Fibroblast of skin of left quadriceps (primary cell): ENCODE measurements at regions not wholly inside any gene's neighbourhood (a gene's known extent, or its start where the extent isn't known, plus 50 kb on each side); places are given as distances from the start of the nearest gene placed in this dataset.

ENCODE experiments used
- DNase-seq, 2 experiments: peaks; one replicate each; pipeline ENCODE4 v3.0.0-alpha.2; 2013; ENCODE audit warnings: low read depth in 2 of 2

DNA sequence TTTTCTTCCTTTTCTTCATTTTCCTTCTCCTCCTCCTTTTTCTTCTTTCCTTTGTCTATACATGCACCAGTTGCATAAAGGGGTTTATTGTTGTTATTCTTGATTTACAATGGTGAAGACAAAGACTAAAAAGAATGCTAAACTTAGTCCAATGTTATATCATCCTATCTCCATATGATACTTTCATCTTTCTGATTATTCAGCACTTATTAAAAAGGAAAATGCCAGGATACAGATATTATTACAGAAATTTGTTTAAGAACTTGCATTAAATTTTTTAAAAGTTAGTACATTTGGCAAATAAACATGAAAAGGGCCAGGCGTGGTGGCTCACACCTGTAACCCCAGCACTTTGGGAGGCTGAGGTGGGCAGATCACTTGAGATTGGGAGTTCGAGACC lies 1074.9 kb downstream of the EFNA5 start:
- DNase-seq, result no peak

GRCh38 chr5:106584268-106584667 lies 1086.5 kb downstream of the EFNA5 start:
- DNase-seq, result no peak

DNA sequence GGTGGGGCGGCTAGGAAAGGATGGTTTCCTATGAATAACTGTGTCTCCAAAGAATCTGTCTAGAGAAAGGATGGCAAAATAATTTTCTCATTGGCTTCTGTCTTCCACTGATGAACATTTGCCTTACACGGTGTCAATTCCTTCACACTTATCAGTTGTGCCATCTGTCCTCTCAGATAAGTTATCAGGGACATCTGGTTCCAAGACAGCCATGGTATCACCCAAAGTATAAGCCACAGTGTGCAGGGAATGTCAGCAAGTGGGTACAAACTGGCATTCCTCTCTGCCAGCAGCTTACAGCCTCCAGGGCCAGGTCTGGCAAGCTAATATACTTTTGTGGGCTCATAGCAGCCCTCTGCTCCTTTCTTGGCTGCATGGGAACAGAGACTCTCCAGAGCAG lies 1092.0 kb downstream of the EFNA5 start:
- DNase-seq, result no peak

DNA sequence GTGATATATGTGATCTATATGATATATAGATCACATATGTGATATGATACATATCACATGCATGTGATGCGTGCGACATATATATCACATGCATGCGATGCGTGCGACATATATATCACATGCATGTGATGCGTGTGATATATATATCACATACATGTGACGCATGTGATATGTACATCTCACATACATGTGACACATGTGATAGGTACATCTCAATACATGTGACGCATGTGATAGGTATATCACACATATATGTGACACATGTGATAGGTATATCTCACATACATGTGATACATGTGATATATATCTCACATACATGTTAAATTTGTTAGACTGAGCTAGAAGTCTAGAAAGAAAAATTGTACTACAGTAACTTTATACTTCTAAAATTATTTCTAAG lies 1095.9 kb downstream of the EFNA5 start:
- no peak for DNase-seq

DNA sequence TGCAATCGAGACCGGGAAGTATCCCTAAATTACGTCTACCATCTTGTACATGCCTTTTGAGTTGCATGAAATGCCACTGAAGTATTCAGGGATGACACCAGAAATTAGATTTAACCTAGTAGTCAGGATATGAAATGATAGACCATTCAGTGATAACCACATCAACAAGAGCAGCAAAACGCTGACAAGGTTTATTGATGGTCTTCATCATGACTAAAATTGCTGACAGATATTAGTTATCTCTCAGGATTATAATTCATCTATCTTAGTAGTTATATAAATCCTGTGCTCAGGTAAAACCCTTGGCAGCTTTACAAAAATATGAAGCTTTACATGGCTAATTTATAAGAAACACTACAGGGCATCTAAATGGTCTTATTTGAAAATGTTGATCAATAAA lies 1104.7 kb downstream of the EFNA5 start:
- no peak for DNase-seq

DNA sequence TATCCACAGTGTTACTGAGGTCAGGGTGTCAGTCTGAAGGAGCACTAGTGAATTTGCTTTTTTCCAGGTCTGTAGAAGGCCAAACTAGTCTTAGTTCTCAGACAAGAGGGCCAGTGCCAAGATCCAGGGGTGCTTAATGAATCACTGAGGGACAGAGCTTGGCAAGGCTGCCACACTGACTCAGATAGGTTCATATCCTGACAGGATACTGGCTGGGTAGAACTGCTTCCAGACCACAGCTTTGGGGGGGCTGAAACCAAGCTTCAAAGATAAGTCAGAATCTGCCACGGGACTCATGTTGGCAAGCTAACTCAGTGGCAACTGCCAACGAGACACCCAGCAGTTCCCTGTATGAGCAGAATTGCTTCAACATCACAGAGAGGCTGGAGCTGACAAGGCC lies 1125.4 kb downstream of the EFNA5 start:
- DNase-seq, result no peak

DNA sequence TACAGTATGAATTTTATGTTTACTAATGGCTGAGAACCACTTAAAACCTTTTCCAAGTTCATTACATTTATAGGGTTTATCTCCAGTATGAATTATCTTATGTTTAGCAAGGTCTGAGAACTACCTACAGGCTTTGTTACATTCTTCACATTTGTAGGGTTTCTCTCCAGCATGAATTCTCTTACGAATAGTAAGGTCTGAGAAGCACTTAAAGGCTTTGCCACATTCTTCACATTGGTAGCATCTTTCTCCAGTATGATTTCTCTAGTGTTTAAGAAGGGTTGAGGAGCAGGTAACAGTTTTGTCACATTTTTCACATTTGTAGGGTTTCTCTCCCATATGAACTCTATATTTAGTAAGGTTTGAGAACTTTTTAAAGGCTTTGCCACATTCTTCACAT lies 1127.4 kb downstream of the EFNA5 start:
- DNase-seq, result no peak

DNA sequence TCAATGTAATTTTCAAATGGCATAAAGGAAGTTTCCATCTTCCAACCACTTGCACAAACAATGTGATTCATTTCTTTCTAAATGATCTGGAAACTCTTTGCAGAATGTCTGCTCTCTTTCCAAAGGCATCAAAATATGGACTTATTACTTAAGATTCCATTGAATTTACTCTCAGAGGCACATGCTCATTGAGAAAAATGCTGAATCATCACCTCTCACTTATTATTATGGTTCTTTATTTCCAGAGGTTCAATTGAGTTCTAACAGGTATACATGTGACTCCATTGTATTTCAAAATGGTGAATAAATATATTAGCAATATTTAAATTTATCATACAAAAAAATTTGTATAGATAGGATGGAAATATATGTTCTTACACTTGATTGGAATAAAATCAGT lies 1140.6 kb downstream of the EFNA5 start:
- DNase-seq, result no peak

DNA sequence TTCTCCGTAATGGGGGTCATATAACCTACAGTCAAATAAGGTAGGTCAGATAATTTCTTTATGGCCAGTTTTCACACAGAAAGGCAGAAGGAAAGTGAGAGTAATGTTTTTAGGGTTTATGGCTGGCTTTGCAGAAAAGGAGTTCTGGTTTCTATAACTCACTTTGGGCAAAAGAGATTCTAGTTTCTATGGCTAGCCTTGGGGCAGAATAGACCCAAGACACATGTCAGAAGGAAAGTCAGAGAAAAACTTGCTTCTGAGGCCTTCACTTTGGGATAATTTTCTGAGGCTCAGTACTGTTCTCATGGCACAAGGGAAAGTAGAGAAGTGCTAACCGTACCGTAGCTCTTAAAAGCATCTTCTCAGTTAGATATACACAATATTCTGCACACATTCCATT lies 1145.3 kb downstream of the EFNA5 start:
- no peak for DNase-seq

DNA sequence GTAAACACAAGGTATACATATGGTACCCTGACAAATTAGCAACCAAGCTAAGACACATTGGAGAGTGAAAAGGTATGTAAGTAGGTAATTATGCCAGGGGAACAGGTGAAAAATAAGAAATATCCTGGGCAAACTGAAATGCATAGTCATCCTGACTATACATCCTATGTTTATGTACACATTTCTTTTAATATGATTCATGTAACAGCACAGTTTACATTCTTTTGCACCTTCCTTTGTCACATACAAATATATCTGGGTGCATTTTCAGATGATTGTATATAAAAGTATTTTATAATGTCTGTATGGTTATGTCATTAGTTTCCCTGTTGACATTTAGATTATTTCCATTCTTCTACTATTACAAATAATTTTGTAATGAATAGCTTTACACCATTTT lies 1146.9 kb downstream of the EFNA5 start:
- DNase-seq, result no peak

DNA sequence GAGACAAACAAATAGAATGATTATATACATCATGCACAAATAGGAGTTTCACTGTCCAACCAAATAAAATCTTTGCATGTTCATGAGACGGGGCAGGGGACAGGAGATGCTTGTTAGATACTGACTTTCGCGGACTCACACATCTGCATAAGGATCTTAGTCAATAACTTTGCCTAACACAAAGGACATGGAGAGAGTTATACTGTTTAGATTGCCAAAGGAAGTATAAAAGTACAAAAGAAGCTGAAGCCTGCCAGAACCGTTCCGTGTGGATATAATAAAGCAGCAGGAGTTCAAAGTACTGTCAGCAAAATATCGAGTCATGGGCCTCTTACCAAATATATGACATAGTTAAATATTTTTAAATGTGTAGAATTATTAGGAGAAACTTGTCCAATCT lies 1148.4 kb downstream of the EFNA5 start:
- peak; percentile 7 to 14 for DNase-seq

DNA sequence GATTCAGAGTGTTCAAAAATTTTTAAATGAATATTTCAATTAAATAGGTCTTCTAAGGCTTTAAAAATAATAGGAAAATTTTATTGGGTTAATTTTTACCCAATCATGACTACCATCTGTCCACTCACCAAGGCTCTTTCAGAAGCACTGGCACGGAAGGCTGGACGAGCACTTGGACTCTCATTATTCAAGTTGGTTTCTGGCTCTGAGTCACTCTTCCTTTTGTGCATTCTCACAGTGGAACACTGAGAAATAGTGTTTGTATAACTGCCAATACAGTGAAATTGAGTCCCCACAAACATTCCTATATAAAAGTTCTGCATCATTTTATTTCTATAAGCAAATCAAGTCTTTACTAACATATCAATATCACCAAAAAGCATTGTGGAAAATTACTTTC lies 1149.0 kb downstream of the EFNA5 start:
- DNase-seq, result peak; percentile 27 to 30

GRCh38 chr5:106510321-106510720 lies 1160.4 kb downstream of the EFNA5 start:
- DNase-seq, result no peak

DNA sequence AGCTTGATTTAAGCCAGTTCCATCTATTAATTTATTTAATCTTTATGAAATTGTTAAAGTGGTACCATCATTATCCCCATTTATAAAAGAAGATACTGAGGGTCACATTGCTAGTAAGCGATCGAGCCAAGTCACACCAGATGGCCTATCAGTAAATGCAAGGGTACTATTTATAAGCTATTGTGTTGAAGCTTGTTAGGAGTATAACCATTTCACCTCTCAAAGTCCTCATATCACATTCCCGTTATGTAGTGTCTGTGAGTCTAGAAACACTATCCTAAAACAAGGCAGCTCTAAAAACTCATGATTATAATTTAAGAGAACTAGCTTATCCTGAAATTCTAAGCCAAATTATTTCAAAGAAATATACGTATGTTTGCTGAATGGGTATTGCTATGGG lies 1161.8 kb downstream of the EFNA5 start:
- no peak for DNase-seq

DNA sequence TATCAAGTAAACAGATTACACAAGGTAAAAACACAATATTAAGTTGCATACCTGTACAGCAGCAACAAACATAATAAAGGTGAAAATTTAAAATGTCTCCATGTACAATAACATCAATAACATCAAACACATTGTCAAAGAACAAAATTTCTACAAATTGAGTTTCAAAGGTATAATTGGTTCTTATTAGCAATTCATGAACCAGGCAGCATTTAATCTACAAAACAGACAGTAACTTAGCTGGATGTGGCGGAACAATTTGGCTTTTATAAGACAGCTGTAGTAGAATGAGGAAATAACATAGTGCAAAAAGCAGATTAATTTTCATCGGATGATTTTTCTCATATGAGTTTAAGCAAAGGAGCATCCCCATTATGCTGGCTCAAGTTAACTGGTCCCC lies 1176.8 kb downstream of the EFNA5 start:
- DNase-seq, result no peak

GRCh38 chr5:106489004-106489403 lies 1181.7 kb downstream of the EFNA5 start:
- peak; percentile 12 to 23 for DNase-seq

GRCh38 chr5:106488407-106488806 lies 1182.3 kb downstream of the EFNA5 start:
- DNase-seq, result no peak

GRCh38 chr5:106481374-106481773 lies 1189.4 kb downstream of the EFNA5 start:
- DNase-seq, result no peak

DNA sequence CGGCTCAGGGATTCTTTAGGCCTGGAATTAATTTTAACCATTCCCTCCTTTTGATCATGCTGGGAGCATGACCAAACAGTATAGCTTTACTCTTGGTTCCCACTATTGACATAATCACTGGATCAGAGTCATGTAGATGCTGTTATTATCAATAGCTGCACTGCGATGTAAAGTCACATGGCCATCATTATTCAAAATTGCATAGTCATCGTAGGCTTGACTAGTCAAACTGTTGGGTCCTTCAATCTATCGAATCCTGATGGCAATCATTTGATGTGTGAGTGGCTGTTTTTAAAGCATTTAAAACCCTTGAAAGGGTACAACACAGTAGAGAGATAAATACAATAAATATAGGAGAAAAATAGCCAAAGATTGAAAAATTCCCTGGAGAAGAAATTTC lies 1194.1 kb downstream of the EFNA5 start:
- DNase-seq, result no peak

DNA sequence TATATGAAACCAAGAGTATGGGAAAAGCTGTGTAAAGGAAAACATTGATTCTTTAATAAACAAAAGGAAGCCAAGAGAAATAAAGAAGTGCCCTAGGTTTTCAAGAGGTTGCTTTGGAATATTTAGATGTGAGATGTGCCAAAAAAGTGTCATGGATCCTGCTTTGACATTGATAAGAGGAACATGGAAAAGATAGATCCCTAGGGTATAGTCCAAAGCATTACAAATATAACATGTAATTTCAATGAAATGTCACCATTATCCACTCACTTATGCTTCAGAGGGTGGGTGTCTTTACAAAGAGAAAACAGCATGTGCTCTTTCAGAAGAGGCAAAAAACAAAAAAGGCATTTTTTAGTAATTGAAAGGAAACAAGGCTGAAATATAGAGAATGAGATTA lies 1196.7 kb downstream of the EFNA5 start:
- no peak for DNase-seq

DNA sequence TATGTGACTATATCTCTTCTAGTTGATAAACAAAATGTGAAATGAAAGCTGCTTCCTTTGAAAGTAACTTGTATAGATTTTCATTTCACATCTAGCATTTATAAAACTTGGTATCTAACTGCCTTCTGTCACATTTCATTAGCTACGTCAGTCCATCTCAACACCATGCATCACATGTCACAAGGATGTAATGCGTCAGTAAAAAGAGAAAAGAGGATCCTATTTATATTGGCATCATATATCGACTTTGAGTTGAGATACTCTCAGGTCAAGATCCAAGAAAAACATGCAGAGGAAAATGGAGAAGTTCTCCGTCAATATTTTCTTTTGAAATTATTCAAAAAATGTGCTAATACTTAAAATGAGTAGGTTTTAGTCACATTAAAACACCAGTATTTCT lies 1211.2 kb downstream of the EFNA5 start:
- DNase-seq, result no peak

DNA sequence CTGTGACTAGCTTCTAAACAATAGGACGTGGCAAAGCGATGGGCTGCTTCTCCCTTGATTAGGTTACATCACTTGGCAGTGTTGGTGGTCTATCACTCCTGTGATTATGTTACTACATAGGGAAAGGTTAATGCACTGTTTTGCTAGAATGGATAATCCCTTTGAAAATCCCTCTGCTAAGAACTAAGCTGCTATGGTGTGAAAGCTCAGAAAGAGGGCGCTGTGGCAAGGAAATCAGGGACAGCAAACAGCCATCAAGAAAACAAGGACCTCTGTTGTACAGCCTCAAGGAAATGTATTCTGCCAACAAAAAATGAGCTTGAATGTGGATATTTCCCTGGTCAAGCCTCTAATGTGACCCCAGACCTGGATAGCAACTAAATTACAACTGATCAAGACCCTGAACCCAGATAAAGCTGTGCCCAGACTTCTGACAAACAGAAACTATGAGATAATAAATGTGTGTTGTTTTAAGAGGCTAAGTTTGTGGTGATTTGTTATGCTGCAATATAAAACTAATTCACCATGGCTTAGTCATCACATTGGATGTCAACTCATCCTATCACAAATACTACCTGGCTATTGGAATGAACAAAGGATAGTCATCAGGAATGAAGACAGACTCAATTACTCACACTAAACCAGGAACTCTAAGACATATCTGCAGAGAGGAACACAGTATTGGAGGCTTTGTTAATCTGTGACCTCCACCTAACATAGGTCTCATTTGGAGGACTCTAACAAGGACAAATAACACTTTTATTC lies 1215.9 kb downstream of the EFNA5 start:
- DNase-seq, result peak in 1 of 2 experiments; percentile 4

DNA sequence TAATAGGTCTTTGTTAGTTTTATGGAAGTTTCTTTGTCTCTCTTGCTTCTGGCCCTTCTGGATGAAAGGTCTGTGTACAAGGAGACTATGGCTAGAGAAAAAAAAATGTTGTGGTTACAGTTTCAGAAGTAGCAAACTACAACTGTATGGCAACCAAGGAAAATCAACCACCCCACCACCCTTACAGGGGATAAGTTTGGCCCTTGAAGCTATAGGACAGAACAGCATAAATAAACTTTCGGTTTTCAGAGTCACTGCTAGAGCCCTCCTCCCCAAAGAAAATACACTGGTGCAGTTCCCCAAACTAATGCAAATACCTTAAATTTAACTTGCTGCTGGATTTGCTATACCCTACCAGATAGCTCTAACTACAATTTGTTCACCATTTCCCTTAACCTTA lies 1216.7 kb downstream of the EFNA5 start:
- no peak for DNase-seq

- DNase-seq, result no peak
Measured at GRCh38 chr5:106451998-106452397, 1218.7 kb downstream of the EFNA5 start.
